HG03354 (cell line): ENCODE measurements at regions not wholly inside any gene's neighbourhood (a gene's known extent, or its start where the extent isn't known, plus 50 kb on each side); places are given as distances from the start of the nearest gene placed in this dataset.
"Not testable (repeated sequence)": the region's sequence is repeated elsewhere in the genome, so short reads cannot be mapped to it uniquely, and the experiment has no call there.

Experiments
- ATAC-seq: cut with Tn5 transposase; IDR thresholded peaks from one replicate; pipeline ENCODE4 v1.9.1; 2021; ENCODE audit warnings: mild to moderate bottlenecking; ENCODE audit not compliant: unreplicated experiment, poor library complexity, severe bottlenecking

- ATAC-seq: no peak
Measured at GRCh38 chr11:11220786-11221185, 132.3 kb downstream of the CSNK2A3 start.

- no peak for ATAC-seq
Measured at GRCh38 chr11:11218629-11218986, 134.4 kb downstream of the CSNK2A3 start.

GRCh38 chr11:11217929-11218628, 135.0 kb downstream of the CSNK2A3 start:
- ATAC-seq: no peak

GRCh38 chr11:11217289-11217928, 135.6 kb downstream of the CSNK2A3 start:
- no peak for ATAC-seq

- ATAC-seq: no peak
Measured at GRCh38 chr11:11215944-11216343, 137.1 kb downstream of the CSNK2A3 start.

- no peak for ATAC-seq
Measured at GRCh38 chr11:11215058-11215815, 137.8 kb downstream of the CSNK2A3 start.

- no peak for ATAC-seq
Measured at GRCh38 chr11:11213117-11213516, 139.9 kb downstream of the CSNK2A3 start.

- ATAC-seq: no peak
Measured at GRCh38 chr11:11211888-11212287, 141.2 kb downstream of the CSNK2A3 start.

- ATAC-seq: no peak
Measured at GRCh38 chr11:11211186-11211585, 141.9 kb downstream of the CSNK2A3 start.

GRCh38 chr11:11210446-11210845, 142.6 kb downstream of the CSNK2A3 start:
- ATAC-seq: no peak

- no peak for ATAC-seq
Measured at GRCh38 chr11:11209967-11210366, 143.1 kb downstream of the CSNK2A3 start.

- ATAC-seq: no peak
Measured at GRCh38 chr11:11208994-11209393, 144.1 kb downstream of the CSNK2A3 start.

- ATAC-seq: no peak
Measured at GRCh38 chr11:11207428-11207827, 145.6 kb downstream of the CSNK2A3 start.

- ATAC-seq: no peak
Measured at GRCh38 chr11:11206484-11206883, 146.6 kb downstream of the CSNK2A3 start.

GRCh38 chr11:11202885-11203284, 150.2 kb downstream of the CSNK2A3 start:
- ATAC-seq: no peak

GRCh38 chr11:11201302-11201701, 151.7 kb downstream of the CSNK2A3 start:
- not testable (repeated sequence) for ATAC-seq

GRCh38 chr11:11192541-11192940, 160.5 kb downstream of the CSNK2A3 start:
- no peak for ATAC-seq

GRCh38 chr11:11189506-11189905, 163.5 kb downstream of the CSNK2A3 start:
- no peak for ATAC-seq

- ATAC-seq: no peak
Measured at GRCh38 chr11:11186249-11186648, 166.8 kb downstream of the CSNK2A3 start.

GRCh38 chr11:11182261-11182660, 170.8 kb downstream of the CSNK2A3 start:
- ATAC-seq: no peak
